ENCODE measurements at regions not wholly inside any gene's neighbourhood (a gene's known extent, or its start where the extent isn't known, plus 50 kb on each side); places are given as distances from the start of the nearest gene placed in this dataset.

GRCh38 chr10:31100662-31101061, 69.0 kb upstream of the ZNF438 start:
- TF ChIP-seq POLR2A (IDR thresholded peaks at IDR 0.05) (no peak), CTCF (IDR thresholded peaks at IDR 0.05) (no peak)
